Activated naive CD4-positive, alpha-beta T cell treated with Interleukin-2 at 50 U/mL for 16 hours (primary cell): ENCODE measurements at regions not wholly inside any gene's neighbourhood (a gene's known extent, or its start where the extent isn't known, plus 50 kb on each side); places are given as distances from the start of the nearest gene placed in this dataset.
"Not testable (repeated sequence)": the region's sequence is repeated elsewhere in the genome, so short reads cannot be mapped to it uniquely, and the experiment has no call there.

Experiments
- DNase-seq: peaks from one replicate; pipeline ENCODE4 v3.0.0-alpha.2; 2020

- no peak for DNase-seq
Observed at GRCh38 chr7:39758234-39758970, 135.0 kb downstream of the RALA start.

- DNase-seq: no peak
Observed at GRCh38 chr7:39761449-39761848, 138.1 kb downstream of the RALA start.

- not testable (repeated sequence) for DNase-seq
Observed at GRCh38 chr7:39762466-39762865, 139.1 kb downstream of the RALA start.

DNA sequence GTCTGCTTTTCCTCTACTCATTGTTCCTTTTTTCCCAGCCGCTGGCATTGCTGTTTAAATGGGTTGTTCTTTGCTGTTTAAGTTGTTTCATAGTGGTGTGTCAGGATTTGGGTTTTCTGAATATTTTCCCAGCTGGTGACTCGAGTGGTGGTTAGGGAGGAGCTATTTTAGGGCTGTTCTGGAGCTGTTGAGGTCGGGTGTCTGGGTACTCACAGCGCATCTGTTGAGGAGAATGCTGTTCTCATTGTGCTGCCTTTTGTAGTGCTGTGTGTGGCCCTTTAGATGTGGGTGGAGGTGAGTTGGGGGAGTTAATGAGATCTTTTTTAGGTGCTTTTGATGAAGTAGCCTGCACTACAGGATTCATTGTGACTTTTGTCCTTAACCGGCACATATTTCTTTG lies 139.5 kb downstream of the RALA start:
- DNase-seq: not testable (repeated sequence)

DNA sequence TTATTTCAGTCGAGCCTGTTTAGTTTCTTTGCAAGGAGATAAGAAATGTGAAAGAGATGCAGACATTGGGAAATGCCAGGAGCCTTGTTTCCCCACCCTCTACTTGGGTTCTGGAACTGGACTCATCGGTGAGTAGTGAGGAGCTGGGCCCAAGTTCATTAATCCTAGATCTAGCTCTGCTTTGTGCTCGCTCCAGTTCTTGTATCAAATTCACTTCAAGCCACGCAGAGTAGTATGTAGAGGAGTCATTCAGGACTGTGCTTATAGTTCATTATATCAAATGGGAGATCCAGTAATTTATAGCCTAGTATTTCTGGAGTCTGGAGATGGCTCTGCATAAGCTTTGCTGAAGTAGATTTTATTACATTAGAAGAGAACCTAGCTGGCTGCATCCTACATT lies 142.5 kb downstream of the RALA start:
- not testable (repeated sequence) for DNase-seq

GRCh38 chr7:39768439-39768838 lies 145.1 kb downstream of the RALA start:
- not testable (repeated sequence) for DNase-seq

- DNase-seq: not testable (repeated sequence)
Observed at GRCh38 chr7:39774341-39774851, 151.0 kb downstream of the RALA start.

DNA sequence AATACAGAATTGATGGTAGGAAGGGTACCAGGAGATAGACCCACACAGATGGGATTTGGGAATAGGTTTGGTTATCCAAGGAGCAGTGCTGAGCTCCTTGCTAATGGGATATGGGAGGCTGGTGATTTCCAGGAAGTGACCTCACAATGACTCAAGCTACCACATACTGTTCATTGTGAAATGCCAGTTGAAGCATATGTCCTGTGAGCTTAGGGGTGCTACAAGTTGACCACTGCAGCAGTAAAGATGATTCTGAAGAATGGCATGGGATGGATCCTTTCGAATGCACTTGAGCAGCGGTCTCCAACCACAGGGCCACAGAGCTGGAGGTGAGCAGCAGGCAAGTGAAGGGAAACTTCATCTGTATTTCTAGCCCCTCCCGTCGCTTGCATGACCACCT lies 158.2 kb downstream of the RALA start:
- DNase-seq: not testable (repeated sequence)

GRCh38 chr7:39786440-39786839 lies 163.1 kb downstream of the RALA start:
- not testable (repeated sequence) for DNase-seq

DNA sequence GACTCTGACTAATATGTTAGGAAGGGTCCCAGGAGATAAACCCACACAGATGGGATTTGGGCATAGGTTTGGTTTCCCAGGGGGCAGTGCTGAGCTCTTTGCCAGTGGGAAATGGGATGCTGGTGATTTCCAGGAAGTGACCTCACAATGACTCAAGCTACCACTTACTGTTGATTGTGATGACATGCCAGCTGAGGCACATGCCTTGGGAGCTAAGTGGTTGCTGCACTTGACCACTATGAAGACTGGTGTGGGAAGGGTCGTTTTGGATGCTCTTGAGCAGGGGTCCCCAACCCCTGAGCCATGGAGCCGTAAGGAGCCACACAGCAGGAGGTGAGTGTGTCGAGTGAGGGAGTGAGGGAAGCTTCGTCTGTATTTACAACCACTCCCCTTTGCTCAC lies 159.0 kb upstream of the CDK13 start:
- DNase-seq: not testable (repeated sequence)

DNA sequence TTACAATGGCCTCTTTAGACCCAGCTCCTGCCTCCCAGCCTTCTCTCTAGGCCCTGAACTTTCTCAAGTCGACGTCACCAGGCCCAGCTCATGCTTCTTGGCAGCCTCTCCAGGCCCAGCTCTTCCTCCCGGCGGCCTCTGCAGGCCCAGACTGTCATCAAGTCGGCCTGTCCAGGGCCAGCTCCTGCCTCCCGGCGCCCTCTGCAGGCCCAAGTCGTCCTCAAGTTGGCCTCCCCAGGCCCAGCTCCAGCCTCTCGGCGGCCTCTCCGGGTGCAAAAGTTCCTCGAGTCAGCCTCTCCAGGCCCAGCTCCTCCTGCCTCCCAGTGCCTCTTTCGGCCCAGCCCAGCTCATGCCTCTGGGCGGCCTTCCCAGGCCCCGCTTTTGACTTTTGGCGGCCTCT lies 158.1 kb upstream of the CDK13 start:
- DNase-seq: not testable (repeated sequence)

DNA sequence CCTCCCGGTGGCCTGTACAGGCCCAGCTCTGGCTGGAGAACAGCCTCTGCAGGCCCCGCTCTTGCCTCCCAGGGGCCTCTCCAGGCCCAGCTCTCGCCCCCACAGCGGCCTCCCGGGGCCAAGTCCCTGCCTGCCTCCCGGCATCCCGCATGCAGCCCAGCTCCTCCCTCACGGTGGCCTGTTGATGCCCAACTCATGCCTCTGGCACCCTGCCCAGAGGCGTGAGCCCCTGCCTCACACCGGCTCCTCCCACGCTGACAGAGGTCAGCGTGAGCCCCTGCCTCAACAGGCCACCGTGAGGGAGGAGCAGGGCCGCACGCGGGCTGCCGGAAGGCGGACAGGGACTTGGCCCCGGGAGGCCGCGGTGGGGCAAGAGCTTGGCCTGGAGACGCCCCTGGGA lies 157.0 kb upstream of the CDK13 start:
- DNase-seq: not testable (repeated sequence)

GRCh38 chr7:39793851-39794250 lies 156.2 kb upstream of the CDK13 start:
- DNase-seq: not testable (repeated sequence)

DNA sequence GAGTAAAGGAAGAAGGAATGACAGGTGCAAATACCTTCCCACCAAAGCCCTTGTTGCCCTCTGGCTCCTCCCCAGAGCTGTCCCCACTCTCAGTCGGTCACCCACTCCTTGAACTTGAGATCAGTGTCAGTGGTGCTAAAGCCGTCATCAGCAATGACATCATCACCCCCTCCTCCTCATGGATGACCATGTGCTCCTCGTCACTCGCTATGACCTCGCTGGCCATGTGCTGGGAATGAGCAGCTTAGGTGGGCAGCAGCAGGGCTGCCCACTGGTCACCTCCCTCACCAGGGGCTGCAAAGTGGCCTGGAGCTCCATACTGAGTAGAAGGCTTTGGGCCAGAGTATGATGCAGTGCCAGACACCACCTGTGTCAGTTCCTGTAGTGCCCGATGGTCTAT lies 153.1 kb upstream of the CDK13 start:
- not testable (repeated sequence) for DNase-seq

- not testable (repeated sequence) for DNase-seq
Observed at GRCh38 chr7:39798077-39798476, 152.0 kb upstream of the CDK13 start.

- DNase-seq: no peak
Observed at GRCh38 chr7:39808796-39809481, 141.1 kb upstream of the CDK13 start.

DNA sequence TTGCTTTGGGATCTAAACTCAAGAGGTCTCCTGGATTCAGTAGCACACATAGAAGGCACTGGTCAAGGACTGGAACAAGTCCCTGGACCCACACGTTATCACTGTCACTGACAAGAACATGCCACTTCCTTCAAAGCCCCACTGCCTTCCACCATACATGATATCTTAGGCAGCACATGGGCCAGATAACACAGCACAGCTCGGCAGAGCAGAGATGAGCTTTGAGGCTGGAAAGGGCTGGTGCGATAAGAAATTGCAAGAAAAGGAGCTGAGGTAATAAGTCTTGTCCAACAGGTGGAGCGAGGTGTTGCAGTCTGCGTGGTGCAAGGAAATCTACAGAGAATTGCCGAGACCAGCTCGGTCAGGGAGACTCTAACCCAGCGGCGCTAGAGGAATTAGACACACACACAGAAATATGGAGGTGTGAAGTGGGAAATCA lies 139.8 kb upstream of the CDK13 start:
- no peak for DNase-seq

DNA sequence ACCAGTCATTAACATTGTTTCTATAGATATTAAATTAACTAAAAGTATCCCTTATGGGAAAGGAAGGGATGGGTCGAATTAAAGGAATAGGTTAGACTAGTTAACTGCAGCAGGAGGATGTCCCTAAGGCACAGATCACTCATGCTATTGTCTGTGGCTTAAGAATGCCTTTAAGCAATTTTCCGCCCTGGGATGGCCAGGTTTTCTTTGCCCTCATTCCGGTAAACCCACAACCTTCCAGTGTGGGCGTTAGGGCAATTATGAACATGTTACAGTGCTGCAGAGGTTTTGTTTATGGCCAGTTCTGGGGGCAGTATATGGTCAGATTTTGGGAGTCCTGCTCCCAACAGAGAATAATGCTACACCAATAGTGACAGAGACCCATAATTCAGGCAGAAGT lies 139.3 kb upstream of the CDK13 start:
- DNase-seq: no peak

GRCh38 chr7:39811161-39811614 lies 138.9 kb upstream of the CDK13 start:
- DNase-seq: no peak

GRCh38 chr7:39816462-39817060 lies 133.5 kb upstream of the CDK13 start:
- no peak for DNase-seq

DNA sequence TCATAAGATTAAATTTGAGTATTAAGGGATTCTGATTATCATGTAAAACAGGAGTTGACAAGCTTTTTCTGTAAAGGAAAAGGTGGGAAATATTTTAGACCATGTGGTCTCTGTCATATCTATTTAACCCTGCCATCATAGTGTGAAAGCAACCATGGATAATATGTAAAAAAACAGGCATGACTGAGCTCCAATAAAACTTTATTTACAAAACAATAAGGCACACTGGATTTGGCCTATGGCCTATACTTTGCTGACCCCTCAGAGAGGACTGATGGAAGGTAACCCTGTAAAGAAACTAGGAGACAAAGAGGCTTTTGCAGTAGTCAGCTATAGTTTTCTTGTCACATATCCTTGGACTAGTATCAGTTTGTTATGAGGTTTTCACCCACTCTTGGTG lies 130.5 kb upstream of the CDK13 start:
- DNase-seq: no peak

GRCh38 chr7:39824456-39825200 lies 125.4 kb upstream of the CDK13 start:
- DNase-seq: no peak
